ENCODE measurements at regions not wholly inside any gene's neighbourhood (a gene's known extent, or its start where the extent isn't known, plus 50 kb on each side); places are given as distances from the start of the nearest gene placed in this dataset.

GRCh38 chr3:1506090-1506489 lies 413.3 kb downstream of the CNTN6 start:
- H3K9me3 Mint-ChIP-seq (ENCODE audit: low read depth): peaks cover 8% of the 10 kb centered on the region
- no peak for TF ChIP-seq CTCF (IDR thresholded peaks at IDR 0.05)
- H3K27ac Mint-ChIP-seq (ENCODE audit: unreplicated experiment): no peak overlapping the region
- H3K4me1 Mint-ChIP-seq (ENCODE audit: low read depth): peaks cover 12% of the 10 kb centered on the region
- H3K27me3 Mint-ChIP-seq (ENCODE audit: low read depth): no peaks in the 10 kb centered on the region
- no peaks in the 10 kb centered on the region for H3K36me3 Mint-ChIP-seq (ENCODE audit: low read depth)
- DNase-seq (ENCODE audit: low spot score): no peak
- no peak overlapping the region for H3K4me3 Mint-ChIP-seq (ENCODE audit: unreplicated experiment)

GRCh38 chr3:1513662-1514061 lies 420.8 kb downstream of the CNTN6 start:
- TF ChIP-seq CTCF (IDR thresholded peaks at IDR 0.05): no peak
- Mint-ChIP-seq H3K9me3 (ENCODE audit: low read depth) (no peaks in the 10 kb centered on the region), H3K36me3 (ENCODE audit: low read depth) (no peaks in the 10 kb centered on the region), H3K4me1 (ENCODE audit: low read depth) (no peaks in the 10 kb centered on the region), H3K4me3 (ENCODE audit: unreplicated experiment) (no peak overlapping the region), H3K27me3 (ENCODE audit: low read depth) (peaks cover 3% of the 10 kb centered on the region), H3K27ac (ENCODE audit: unreplicated experiment) (no peak overlapping the region)
- DNase-seq (ENCODE audit: low spot score): no peak

- Mint-ChIP-seq H3K9me3 (ENCODE audit: low read depth) (no peaks in the 10 kb centered on the region), H3K27ac (ENCODE audit: unreplicated experiment) (no peak overlapping the region), H3K27me3 (ENCODE audit: low read depth) (peaks cover 3% of the 10 kb centered on the region), H3K4me1 (ENCODE audit: low read depth) (no peaks in the 10 kb centered on the region), H3K36me3 (ENCODE audit: low read depth) (no peaks in the 10 kb centered on the region), H3K4me3 (ENCODE audit: unreplicated experiment) (no peak overlapping the region)
- DNase-seq (ENCODE audit: low spot score): no peak
- no peak for TF ChIP-seq CTCF (IDR thresholded peaks at IDR 0.05)
Measured at GRCh38 chr3:1515882-1516281, 423.1 kb downstream of the CNTN6 start.

GRCh38 chr3:1527786-1528185 lies 435.0 kb downstream of the CNTN6 start:
- H3K4me1 Mint-ChIP-seq (ENCODE audit: low read depth): peaks cover 7% of the 10 kb centered on the region
- TF ChIP-seq CTCF (IDR thresholded peaks at IDR 0.05): no peak
- H3K4me3 Mint-ChIP-seq (ENCODE audit: unreplicated experiment): no peak overlapping the region
- H3K27me3 Mint-ChIP-seq (ENCODE audit: low read depth): no peaks in the 10 kb centered on the region
- H3K9me3 Mint-ChIP-seq (ENCODE audit: low read depth): peaks cover 12% of the 10 kb centered on the region
- H3K36me3 Mint-ChIP-seq (ENCODE audit: low read depth): no peaks in the 10 kb centered on the region
- no peak overlapping the region for H3K27ac Mint-ChIP-seq (ENCODE audit: unreplicated experiment)
- DNase-seq (ENCODE audit: low spot score): no peak

- peaks cover 7% of the 10 kb centered on the region for H3K4me1 Mint-ChIP-seq (ENCODE audit: low read depth)
- H3K36me3 Mint-ChIP-seq (ENCODE audit: low read depth): no peaks in the 10 kb centered on the region
- peaks cover 9% of the 10 kb centered on the region for H3K9me3 Mint-ChIP-seq (ENCODE audit: low read depth)
- no peak overlapping the region for H3K4me3 Mint-ChIP-seq (ENCODE audit: unreplicated experiment)
- H3K27me3 Mint-ChIP-seq (ENCODE audit: low read depth): no peaks in the 10 kb centered on the region
- H3K27ac Mint-ChIP-seq (ENCODE audit: unreplicated experiment): no peak overlapping the region
- DNase-seq (ENCODE audit: low spot score): no peak
- TF ChIP-seq CTCF (IDR thresholded peaks at IDR 0.05): no peak
Measured at GRCh38 chr3:1528621-1529020, 435.8 kb downstream of the CNTN6 start.
